ENCODE measurements at regions not wholly inside any gene's neighbourhood (a gene's known extent, or its start where the extent isn't known, plus 50 kb on each side); places are given as distances from the start of the nearest gene placed in this dataset.

- no TSS peak for BruUV-seq (replicated peaks)
- POLR2A ChIA-PET = interaction anchor here (0.6 to 1.2 kb wide), 3 partner anchors 9 to 58 kb away, joined by 3 read pairs; no protein-coding TSS in a partner anchor
- TF ChIP-seq CTCF (IDR thresholded peaks at IDR 0.05; ENCODE audit: unreplicated experiment) = no peak
Measured at GRCh38 chr4:41396869-41397268, 140.1 kb downstream of the UCHL1 start.

DNA sequence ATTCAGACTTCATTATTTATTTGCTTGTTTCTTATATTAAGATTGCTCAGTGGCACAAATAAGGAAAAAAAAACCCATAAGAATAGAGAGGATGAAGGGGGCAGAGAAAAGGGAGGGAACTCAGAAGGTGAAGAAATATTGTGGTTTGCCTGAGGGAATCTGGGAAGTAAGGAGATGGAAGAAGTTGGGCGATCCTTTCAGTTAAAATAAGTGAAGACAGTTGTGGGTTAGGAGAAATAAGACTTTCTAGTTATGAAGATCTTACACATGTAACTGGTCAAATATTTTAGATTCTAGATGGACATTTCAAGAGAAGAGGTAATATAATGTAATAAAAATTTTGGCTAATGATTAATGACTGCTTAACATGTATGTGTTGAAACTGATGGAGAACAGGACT is 138.7 kb upstream of the LIMCH1 start:
- no peak for TF ChIP-seq CTCF (IDR thresholded peaks at IDR 0.05; ENCODE audit: unreplicated experiment)
- intact Hi-C loops (cut with micrococcal nuclease) = no loop called here
- Mint-ChIP-seq H3K9me3 (ENCODE audit: unreplicated experiment) (no peaks in the 10 kb centered on the region), H3K27ac (ENCODE audit: low read depth, unreplicated experiment) (no peak overlapping the region), H3K36me3 (ENCODE audit: insufficient read depth, unreplicated experiment) (no peaks in the 10 kb centered on the region), H3K27me3 (ENCODE audit: insufficient read depth, unreplicated experiment) (no peaks in the 10 kb centered on the region), H3K4me1 (ENCODE audit: insufficient read depth, unreplicated experiment) (peaks cover 21% of the 10 kb centered on the region), H3K4me3 (ENCODE audit: unreplicated experiment) (no peak overlapping the region)
- peak; percentile 54 for DNase-seq (ENCODE audit: unreplicated experiment)
- POLR2A ChIA-PET = interaction anchor here (0.8 to 1.3 kb wide), 2 partner anchors 11 to 13 kb away, joined by 3 to 4 read pairs; no protein-coding TSS in a partner anchor
- CTCF ChIA-PET = interaction anchor here (0.6 kb wide), 2 partner anchors 53 to 146 kb away, joined by 3 read pairs; no protein-coding TSS in a partner anchor
- no TSS peak for BruUV-seq (replicated peaks)

More at GRCh38 chr4:41396869-41397268, 140.1 kb downstream of the UCHL1 start:
- no peaks in the 10 kb centered on the region for H3K27me3 Mint-ChIP-seq (ENCODE audit: insufficient read depth, unreplicated experiment)
- no peaks in the 10 kb centered on the region for H3K9me3 Mint-ChIP-seq (ENCODE audit: unreplicated experiment)
- intact Hi-C loops (cut with micrococcal nuclease) = no loop called here
- H3K36me3 Mint-ChIP-seq (ENCODE audit: insufficient read depth, unreplicated experiment) = no peaks in the 10 kb centered on the region
- peaks cover 22% of the 10 kb centered on the region for H3K4me1 Mint-ChIP-seq (ENCODE audit: insufficient read depth, unreplicated experiment)
- no peak overlapping the region for H3K27ac Mint-ChIP-seq (ENCODE audit: low read depth, unreplicated experiment)
- no peak overlapping the region for H3K4me3 Mint-ChIP-seq (ENCODE audit: unreplicated experiment)
- CTCF ChIA-PET = interaction anchor here (1.8 kb wide), 1 partner anchor 11 kb away, joined by 4 read pairs; no protein-coding TSS in a partner anchor
- no peak for DNase-seq (ENCODE audit: unreplicated experiment)

- intact Hi-C loops (cut with micrococcal nuclease) = no loop called here
- Mint-ChIP-seq H3K27me3 (ENCODE audit: insufficient read depth, unreplicated experiment) (no peaks in the 10 kb centered on the region), H3K27ac (ENCODE audit: low read depth, unreplicated experiment) (no peak overlapping the region), H3K4me1 (ENCODE audit: insufficient read depth, unreplicated experiment) (peaks cover 14% of the 10 kb centered on the region), H3K36me3 (ENCODE audit: insufficient read depth, unreplicated experiment) (no peaks in the 10 kb centered on the region), H3K4me3 (ENCODE audit: unreplicated experiment) (no peak overlapping the region), H3K9me3 (ENCODE audit: unreplicated experiment) (no peaks in the 10 kb centered on the region)
- POLR2A ChIA-PET = no interaction called here
- no peak for TF ChIP-seq CTCF (IDR thresholded peaks at IDR 0.05; ENCODE audit: unreplicated experiment)
- CTCF ChIA-PET = no interaction called here
- BruUV-seq (replicated peaks) = no TSS peak
- DNase-seq (ENCODE audit: unreplicated experiment) = no peak
Measured at GRCh38 chr4:41400296-41400695, 137.7 kb upstream of the LIMCH1 start.

GRCh38 chr4:41405464-41406112 is 132.4 kb upstream of the LIMCH1 start:
- Mint-ChIP-seq H3K4me1 (ENCODE audit: insufficient read depth, unreplicated experiment) (peaks cover 22% of the 10 kb centered on the region), H3K36me3 (ENCODE audit: insufficient read depth, unreplicated experiment) (peaks cover 6% of the 10 kb centered on the region), H3K27me3 (ENCODE audit: insufficient read depth, unreplicated experiment) (no peaks in the 10 kb centered on the region), H3K9me3 (ENCODE audit: unreplicated experiment) (no peaks in the 10 kb centered on the region), H3K27ac (ENCODE audit: low read depth, unreplicated experiment) (no peak overlapping the region), H3K4me3 (ENCODE audit: unreplicated experiment) (no peak overlapping the region)
- ChIA-PET CTCF (interaction anchor here (0.7 kb wide), 1 partner anchor 89 kb away, joined by 3 read pairs; no protein-coding TSS in a partner anchor), POLR2A (interaction anchor here (1.2 to 1.6 kb wide), 2 partner anchors 8 to 12 kb away, joined by 3 to 7 read pairs; no protein-coding TSS in a partner anchor)
- no TSS peak for BruUV-seq (replicated peaks)
- DNase-seq (ENCODE audit: unreplicated experiment) = no peak
- intact Hi-C loops (cut with micrococcal nuclease) = no loop called here
- TF ChIP-seq CTCF (IDR thresholded peaks at IDR 0.05; ENCODE audit: unreplicated experiment) = no peak

Measured in MCF 10A (cell line).